ENCODE measurements at regions not wholly inside any gene's neighbourhood (a gene's known extent, or its start where the extent isn't known, plus 50 kb on each side); places are given as distances from the start of the nearest gene placed in this dataset.

DNA sequence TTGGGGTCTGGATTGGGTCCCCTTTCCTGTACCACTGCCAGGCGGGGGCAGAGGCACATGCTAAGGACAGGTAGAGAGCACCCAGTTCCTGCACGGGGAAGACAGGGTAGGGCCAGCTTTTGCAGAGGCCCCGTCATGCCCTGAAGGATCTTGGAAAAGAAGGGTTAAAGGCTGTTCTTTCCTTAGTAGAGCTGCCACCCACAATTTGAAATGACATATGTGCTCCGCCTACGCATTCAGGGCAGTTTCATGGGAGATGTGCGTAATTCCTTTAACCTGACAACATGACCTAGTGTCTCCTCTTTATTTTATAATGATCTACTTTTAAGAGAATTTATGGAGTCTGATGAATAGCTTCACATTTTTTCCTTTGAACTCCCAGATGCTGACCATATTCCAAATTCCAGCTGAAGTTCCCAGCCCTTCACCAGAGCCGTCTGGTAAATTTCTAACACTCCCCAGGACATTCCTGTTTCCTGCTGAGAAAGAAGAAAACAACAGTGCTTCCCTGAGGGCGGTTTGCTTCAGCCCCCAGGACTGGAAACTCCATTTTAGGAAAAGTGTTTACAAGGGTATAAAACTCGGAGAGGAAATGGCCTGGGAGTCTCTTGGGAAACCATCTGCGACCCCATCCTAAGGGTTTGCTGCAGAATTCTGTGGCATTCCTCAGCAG, 58.9 kb upstream of the PLEKHG3 start:
- TF ChIP-seq, protein P1, sequence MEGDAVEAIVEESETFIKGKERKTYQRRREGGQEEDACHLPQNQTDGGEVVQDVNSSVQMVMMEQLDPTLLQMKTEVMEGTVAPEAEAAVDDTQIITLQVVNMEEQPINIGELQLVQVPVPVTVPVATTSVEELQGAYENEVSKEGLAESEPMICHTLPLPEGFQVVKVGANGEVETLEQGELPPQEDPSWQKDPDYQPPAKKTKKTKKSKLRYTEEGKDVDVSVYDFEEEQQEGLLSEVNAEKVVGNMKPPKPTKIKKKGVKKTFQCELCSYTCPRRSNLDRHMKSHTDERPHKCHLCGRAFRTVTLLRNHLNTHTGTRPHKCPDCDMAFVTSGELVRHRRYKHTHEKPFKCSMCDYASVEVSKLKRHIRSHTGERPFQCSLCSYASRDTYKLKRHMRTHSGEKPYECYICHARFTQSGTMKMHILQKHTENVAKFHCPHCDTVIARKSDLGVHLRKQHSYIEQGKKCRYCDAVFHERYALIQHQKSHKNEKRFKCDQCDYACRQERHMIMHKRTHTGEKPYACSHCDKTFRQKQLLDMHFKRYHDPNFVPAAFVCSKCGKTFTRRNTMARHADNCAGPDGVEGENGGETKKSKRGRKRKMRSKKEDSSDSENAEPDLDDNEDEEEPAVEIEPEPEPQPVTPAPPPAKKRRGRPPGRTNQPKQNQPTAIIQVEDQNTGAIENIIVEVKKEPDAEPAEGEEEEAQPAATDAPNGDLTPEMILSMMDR (IDR thresholded peaks at IDR 0.05) = no peak
- no peak for TF ChIP-seq POLR2A (IDR thresholded peaks at IDR 0.05)
